HepG2 (cell line): ENCODE measurements at regions not wholly inside any gene's neighbourhood (a gene's known extent, or its start where the extent isn't known, plus 50 kb on each side); places are given as distances from the start of the nearest gene placed in this dataset.

Experiments used
- ATAC-seq: fragments of 200-7000 bp; cut with Tn5 transposase; 3 replicates; pipeline ENCODE4 v1.9.1; 2020; ENCODE audit warnings: mild to moderate bottlenecking, moderate library complexity
- BruUV-seq: library from RNA; stranded (reverse); fragments of 400-500 nt; replicated peaks from 2 replicates; lab custom pipeline; 2021; lab: Mats Ljungman, UMichigan
- CTCF ChIA-PET: fragments of 300-600 bp; formaldehyde crosslinking; extraction: SDS; loops from one replicate; lab custom pipeline; 2021; ENCODE audit warnings: low total read pairs, inconsistent platforms, low intra/inter-chr PET ratio; lab: Yijun Ruan, JAX
- POLR2A ChIA-PET: fragments of 350-600 bp; sonication (Branson Sonifier 250); formaldehyde crosslinking; loops from one replicate; lab custom pipeline; 2020; ENCODE audit warnings: antibody characterized with exemption, inconsistent platforms; lab: Yijun Ruan, JAX
- DNase-seq: peaks from one replicate; pipeline ENCODE4 v3.0.0-alpha.2; 2015; ENCODE audit warnings: low spot score
- FAIRE-seq: peaks from 3 replicates; lab custom pipeline; 2011; peaks lifted over from hg19 to GRCh38; lab: Jason Lieb, UNC
- H2AFZ ChIP-seq: one replicate; pipeline ENCODE4 v1.6.1; 2011; ENCODE audit warnings: low read length, inconsistent platforms
- H3K27ac ChIP-seq: fragments of 300-600 bp; 3 replicates; pipeline ENCODE4 v1.8.0; 2011; ENCODE audit warnings: mixed run types, mild to moderate bottlenecking, mixed read lengths, low read length, inconsistent platforms; ENCODE audit not compliant: insufficient read depth; ENCODE audit errors: extremely low read length
- H3K27me3 ChIP-seq, 2 experiments: fragments of 200-600 bp in 1 of 2; 2 replicates in 1 of 2; 3 replicates in 1 of 2; pipeline versions ENCODE4 v1.6.0 to v1.8.0; 2011; ENCODE audit warnings: low read length in 2 of 2, mild to moderate bottlenecking in 2 of 2, moderate library complexity in 2 of 2, inconsistent platforms in 1 of 2; ENCODE audit not compliant: insufficient read depth in 2 of 2, control insufficient read depth in 1 of 2
- H3K36me3 ChIP-seq, 2 experiments: fragments of 200-600 bp in 1 of 2; replicated peaks in 1 of 2; 2 replicates in 1 of 2; 3 replicates in 1 of 2; pipeline versions ENCODE4 v1.5.1 to v1.8.0; 2011; ENCODE audit warnings: low read length in 2 of 2, inconsistent platforms in 1 of 2; ENCODE audit not compliant: insufficient read depth in 2 of 2, control insufficient read depth in 1 of 2
- H3K4me1 ChIP-seq: 2 replicates; pipeline ENCODE4 v1.5.1; 2012; ENCODE audit warnings: low read length, inconsistent platforms; ENCODE audit not compliant: insufficient read depth
- H3K4me2 ChIP-seq: 2 replicates; pipeline ENCODE4 v1.6.0; 2011; ENCODE audit warnings: low read depth, low read length, inconsistent platforms
- H3K4me3 ChIP-seq, 3 experiments: fragments of 200-600 bp in 1 of 3; sonication (generic), shearing (Covaris generic) in 1 of 3; replicated peaks in 1 of 3; 2 replicates each; pipeline ENCODE4 v1.5.1; 2011 to 2016; ENCODE audit warnings: low read length in 3 of 3, inconsistent platforms in 2 of 3, low read depth in 2 of 3, mild to moderate bottlenecking in 2 of 3, control low read depth in 1 of 3, mixed read lengths in 1 of 3; ENCODE audit not compliant: insufficient read depth in 1 of 3
- H3K79me2 ChIP-seq: one replicate; pipeline ENCODE4 v1.6.1; 2011; ENCODE audit warnings: low read length, inconsistent platforms; ENCODE audit not compliant: insufficient read depth
- H3K9ac ChIP-seq: 2 replicates; pipeline ENCODE4 v1.6.0; 2011; ENCODE audit warnings: mild to moderate bottlenecking, low read depth, low read length, inconsistent platforms; ENCODE audit not compliant: insufficient read depth
- H3K9me3 ChIP-seq: 2 replicates; pipeline ENCODE4 v1.5.1; 2012; ENCODE audit warnings: mild to moderate bottlenecking, low read length
- H4K20me1 ChIP-seq: 2 replicates; pipeline ENCODE4 v1.6.0; 2011; ENCODE audit warnings: inconsistent platforms, mild to moderate bottlenecking, low read length, moderate library complexity; ENCODE audit not compliant: insufficient read depth
- AGO1 ChIP-seq: fragments of 200-400 bp; formaldehyde crosslinking; IDR thresholded peaks from 2 replicates; pipeline ENCODE4 v1.6.1; 2017; ENCODE audit warnings: mild to moderate bottlenecking, low read depth, low read length, moderate library complexity; ENCODE audit not compliant: poor library complexity, severe bottlenecking
- JUN ChIP-seq: sonication (generic); formaldehyde crosslinking; IDR thresholded peaks from 2 replicates; pipeline ENCODE4 v1.4.0; 2020; ENCODE audit warnings: mild to moderate bottlenecking, missing genetic modification reagents
- KLF6 ChIP-seq: IDR thresholded peaks from 2 replicates; pipeline ENCODE4 v1.8.0; 2016; ENCODE audit warnings: missing biosample characterization, missing genetic modification reagents
- PREB ChIP-seq: sonication (generic); formaldehyde crosslinking; IDR thresholded peaks from 2 replicates; pipeline ENCODE4 v1.4.0; 2020; ENCODE audit warnings: missing genetic modification reagents
- RARA ChIP-seq: IDR thresholded peaks from 2 replicates; pipeline ENCODE4 v1.6.1; 2016; ENCODE audit warnings: missing genetic modification reagents, missing compliant biosample characterization
- TOPORS ChIP-seq: sonication (generic); formaldehyde crosslinking; IDR thresholded peaks from 2 replicates; pipeline ENCODE4 v1.8.0; 2023; ENCODE audit warnings: mild to moderate bottlenecking, missing genetic modification reagents
- ZNF260 ChIP-seq: sonication (generic); formaldehyde crosslinking; IDR thresholded peaks from 2 replicates; pipeline ENCODE4 v1.4.0; 2020; ENCODE audit warnings: missing genetic modification reagents, low read depth, mild to moderate bottlenecking, borderline replicate concordance
- ZNF557 ChIP-seq: sonication (generic); formaldehyde crosslinking; IDR thresholded peaks from 2 replicates; pipeline ENCODE4 v1.4.0; 2020; ENCODE audit warnings: missing genetic modification reagents
- ZNF678 ChIP-seq: sonication (generic); formaldehyde crosslinking; IDR thresholded peaks from 2 replicates; pipeline ENCODE4 v1.4.0; 2020; ENCODE audit warnings: mild to moderate bottlenecking, missing genetic modification reagents
- ZNF841 ChIP-seq: sonication (generic); formaldehyde crosslinking; IDR thresholded peaks from 2 replicates; pipeline ENCODE4 v1.8.1; 2023; ENCODE audit warnings: missing genetic modification reagents, borderline replicate concordance
- ZUFSP ChIP-seq: sonication (generic); formaldehyde crosslinking; IDR thresholded peaks from 2 replicates; pipeline ENCODE4 v1.9.0; 2021; ENCODE audit warnings: missing genetic modification reagents, mild to moderate bottlenecking, borderline replicate concordance
- WGBS: methylation state at CpG from one replicate; pipeline ENCODE4 v1.1.6; 2017; ENCODE audit warnings: low lambda C conversion rate; 5-methylcytosine and 5-hydroxymethylcytosine counted together
- in situ Hi-C: cut with HindIII; loops from 2 replicates; pipeline ENCODE4 v1.10.0; 2017; ENCODE audit warnings: low pct_unique_long_range_greater_than_20kb; ENCODE audit not compliant: extremely low pct_ligation_motif_present
- intact Hi-C: fragments of 100-400 bp; cut with micrococcal nuclease; formaldehyde crosslinking; loops from one replicate; pipeline ENCODE4 v1.10.0; 2022; ENCODE audit not compliant: unreplicated experiment
- TF ChIP-seq, protein P1 (sequence below): sonication (generic); formaldehyde crosslinking; IDR thresholded peaks from 2 replicates; pipeline ENCODE4 v1.8.0; 2022; ENCODE audit warnings: missing genetic modification reagents, mild to moderate bottlenecking, moderate library complexity, borderline replicate concordance

GRCh38 chr10:28879875-28880682 is 202.8 kb downstream of the BAMBI start (continued):
- no peak for TF ChIP-seq PREB (CRISPR knock-in tag)

DNA sequence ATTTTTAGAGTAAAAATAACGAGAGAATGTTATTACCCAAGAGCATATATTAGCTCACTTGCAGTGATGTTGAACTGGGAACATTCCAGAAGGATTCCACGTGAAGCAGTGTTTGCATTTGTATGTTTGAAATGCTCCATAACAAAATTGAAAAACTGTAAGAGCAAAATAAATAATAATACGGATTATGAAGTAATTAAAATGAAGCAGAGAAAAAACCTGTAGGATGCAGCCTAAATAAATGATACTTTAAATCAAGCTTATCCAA is 203.3 kb downstream of the BAMBI start:
- no peak for TF ChIP-seq AGO1
- TF ChIP-seq RARA (CRISPR knock-in tag), result no peak
- TF ChIP-seq ZNF557 (CRISPR knock-in tag), result no peak
- TF ChIP-seq, protein P1, sequence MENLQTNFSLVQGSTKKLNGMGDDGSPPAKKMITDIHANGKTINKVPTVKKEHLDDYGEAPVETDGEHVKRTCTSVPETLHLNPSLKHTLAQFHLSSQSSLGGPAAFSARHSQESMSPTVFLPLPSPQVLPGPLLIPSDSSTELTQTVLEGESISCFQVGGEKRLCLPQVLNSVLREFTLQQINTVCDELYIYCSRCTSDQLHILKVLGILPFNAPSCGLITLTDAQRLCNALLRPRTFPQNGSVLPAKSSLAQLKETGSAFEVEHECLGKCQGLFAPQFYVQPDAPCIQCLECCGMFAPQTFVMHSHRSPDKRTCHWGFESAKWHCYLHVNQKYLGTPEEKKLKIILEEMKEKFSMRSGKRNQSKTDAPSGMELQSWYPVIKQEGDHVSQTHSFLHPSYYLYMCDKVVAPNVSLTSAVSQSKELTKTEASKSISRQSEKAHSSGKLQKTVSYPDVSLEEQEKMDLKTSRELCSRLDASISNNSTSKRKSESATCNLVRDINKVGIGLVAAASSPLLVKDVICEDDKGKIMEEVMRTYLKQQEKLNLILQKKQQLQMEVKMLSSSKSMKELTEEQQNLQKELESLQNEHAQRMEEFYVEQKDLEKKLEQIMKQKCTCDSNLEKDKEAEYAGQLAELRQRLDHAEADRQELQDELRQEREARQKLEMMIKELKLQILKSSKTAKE, result no peak
- TF ChIP-seq ZNF260 (CRISPR knock-in tag), result no peak
- TF ChIP-seq ZNF678 (CRISPR knock-in tag), result no peak
- no peak for TF ChIP-seq ZUFSP
- no peak for TF ChIP-seq TOPORS
- no peak for TF ChIP-seq JUN
- TF ChIP-seq ZNF841, result no peak
- no peak for TF ChIP-seq KLF6 (CRISPR knock-in tag)
- Histone ChIP-seq H2AFZ (no peak overlapping the region), H3K27me3 (peaks cover 0 to 14% of the 10 kb centered on the region in 2 experiments; a peak in 3 of 5 replicates), H3K79me2 (no peaks in the 10 kb centered on the region), H3K27ac (no peak overlapping the region), H3K9me3 (no peaks in the 10 kb centered on the region), H4K20me1 (no peaks in the 10 kb centered on the region), H3K4me2 (no peak overlapping the region), H3K36me3 (no peaks in the 10 kb centered on the region), H3K9ac (no peak overlapping the region), H3K4me1 (peaks cover 66% of the 10 kb centered on the region), H3K4me3 (no peak overlapping the region)
- ChIA-PET CTCF (no interaction called here), POLR2A (no interaction called here)
- 21% methylated on average over 3 of the region's 3 CpGs for WGBS
- in situ Hi-C loops (no loop called here), intact Hi-C loops (no loop called here)
- no TSS peak for BruUV-seq
- DNase-seq, result no peak
- no peak for FAIRE-seq
- ATAC-seq, result no peak
